GM23338 (cell line): ENCODE measurements at regions not wholly inside any gene's neighbourhood (a gene's known extent, or its start where the extent isn't known, plus 50 kb on each side); places are given as distances from the start of the nearest gene placed in this dataset.

Experiments used
- ATAC-seq: fragments of 200-7000 bp; cut with Tn5 transposase; 3 replicates; pipeline ENCODE4 v1.9.1; 2020
- DNase-seq: peaks from one replicate; pipeline ENCODE4 v3.0.0-alpha.2; 2015; ENCODE audit warnings: low spot score
- H2AFZ ChIP-seq: fragments of 200-600 bp; sonication (generic); 2 replicates; pipeline ENCODE4 v1.8.0; 2016; ENCODE audit warnings: antibody characterized with exemption, mild to moderate bottlenecking, moderate library complexity
- H3F3A ChIP-seq: fragments of 200-600 bp; sonication (generic); replicated peaks from 2 replicates; pipeline ENCODE4 v1.8.0; 2017; ENCODE audit warnings: antibody characterized with exemption, mixed run types, low read depth
- H3K27ac ChIP-seq: fragments of 200-600 bp; sonication (generic); 2 replicates; pipeline ENCODE4 v1.6.1; 2016; ENCODE audit warnings: low read depth
- H3K27me3 ChIP-seq: fragments of 200-600 bp; sonication (generic); 2 replicates; pipeline ENCODE4 v1.8.0; 2016; ENCODE audit warnings: mild to moderate bottlenecking, mixed run types, moderate library complexity; ENCODE audit not compliant: insufficient read depth
- H3K36me3 ChIP-seq: fragments of 200-600 bp; sonication (generic); 2 replicates; pipeline ENCODE4 v1.8.0; 2016; ENCODE audit warnings: mild to moderate bottlenecking; ENCODE audit not compliant: insufficient read depth
- H3K4me1 ChIP-seq: fragments of 200-600 bp; sonication (generic); 2 replicates; pipeline ENCODE4 v1.8.0; 2016; ENCODE audit warnings: mild to moderate bottlenecking, moderate library complexity; ENCODE audit not compliant: insufficient read depth
- H3K4me2 ChIP-seq: fragments of 200-600 bp; sonication (generic); 2 replicates; pipeline ENCODE4 v1.7.1; 2017; ENCODE audit warnings: mixed run types
- H3K4me3 ChIP-seq: fragments of 200-600 bp; sonication (generic); 2 replicates; pipeline ENCODE4 v1.6.1; 2016; ENCODE audit warnings: mixed run types
- H3K79me2 ChIP-seq: fragments of 200-600 bp; sonication (generic); replicated peaks from 2 replicates; pipeline ENCODE4 v1.8.0; 2017; ENCODE audit warnings: mild to moderate bottlenecking; ENCODE audit not compliant: insufficient read depth
- H3K9me2 ChIP-seq: fragments of 200-600 bp; sonication (generic); 2 replicates; pipeline ENCODE4 v1.8.0; 2017; ENCODE audit not compliant: insufficient read depth
- H4K20me1 ChIP-seq: fragments of 200-600 bp; sonication (generic); replicated peaks from 2 replicates; pipeline ENCODE4 v1.8.0; 2017; ENCODE audit warnings: mild to moderate bottlenecking; ENCODE audit not compliant: insufficient read depth
- H3K27ac Mint-ChIP-seq: 2 replicates; pipeline ENCODE4 v1.8.0; 2020; ENCODE audit warnings: inconsistent platforms, mild to moderate bottlenecking, moderate library complexity, mixed read lengths
- H3K27me3 Mint-ChIP-seq: 3 replicates; pipeline ENCODE4 v1.8.0; 2022; ENCODE audit warnings: low read depth, mild to moderate bottlenecking, moderate library complexity, mixed read lengths, inconsistent platforms; ENCODE audit not compliant: insufficient read depth, poor library complexity
- H3K36me3 Mint-ChIP-seq: 3 replicates; pipeline ENCODE4 v1.8.0; 2021; ENCODE audit warnings: low read depth, mild to moderate bottlenecking, inconsistent platforms, moderate library complexity, mixed read lengths
- H3K4me1 Mint-ChIP-seq: 3 replicates; pipeline ENCODE4 v1.8.0; 2020; ENCODE audit warnings: mild to moderate bottlenecking, inconsistent platforms, mixed read lengths
- H3K4me3 Mint-ChIP-seq: 3 replicates; pipeline ENCODE4 v1.8.0; 2021; ENCODE audit warnings: moderate library complexity, mild to moderate bottlenecking, inconsistent platforms, mixed read lengths
- H3K9me3 Mint-ChIP-seq: 3 replicates; pipeline ENCODE4 v1.8.0; 2020; ENCODE audit warnings: moderate library complexity, mild to moderate bottlenecking, inconsistent platforms, mixed read lengths
- CREB1 ChIP-seq: fragments of 250-450 bp; sonication (Bioruptor Pico); IDR thresholded peaks from 2 replicates; pipeline ENCODE4 v1.5.0; 2020; ENCODE audit warnings: low read depth, mild to moderate bottlenecking, moderate library complexity
- CTCF ChIP-seq, 2 experiments: fragments of 200-600 bp in 1 of 2; sonication (generic) in 1 of 2; conservative IDR thresholded peaks; 2 replicates each; pipeline versions ENCODE4 v1.5.1 to v1.6.1; 2016 to 2017; ENCODE audit warnings: antibody characterized with exemption in 2 of 2, low read depth in 2 of 2, mild to moderate bottlenecking in 2 of 2, moderate library complexity in 1 of 2
- EZH2 ChIP-seq: fragments of 200-600 bp; sonication (generic); IDR thresholded peaks from one replicate; pipeline ENCODE4 v1.8.0; 2017; ENCODE audit warnings: antibody characterized with exemption, mild to moderate bottlenecking, low read depth; ENCODE audit not compliant: unreplicated experiment
- EZH2phosphoT487 ChIP-seq: fragments of 200-600 bp; sonication (generic); IDR thresholded peaks from one replicate; pipeline ENCODE4 v1.8.1; 2018; ENCODE audit warnings: antibody characterized with exemption; ENCODE audit not compliant: unreplicated experiment
- JUNB ChIP-seq: IDR thresholded peaks from one replicate; pipeline ENCODE4 v1.6.1; 2016; ENCODE audit warnings: antibody characterized with exemption; ENCODE audit not compliant: unreplicated experiment
- STAT1 ChIP-seq: IDR thresholded peaks from one replicate; pipeline ENCODE4 v1.6.1; 2016; ENCODE audit warnings: antibody characterized with exemption; ENCODE audit not compliant: unreplicated experiment
- ZNF114 ChIP-seq: fragments of 250-450 bp; sonication (Bioruptor Pico); IDR thresholded peaks from 2 replicates; pipeline ENCODE4 v1.5.0; 2020; ENCODE audit warnings: mild to moderate bottlenecking, moderate library complexity
- ZNF331 ChIP-seq: fragments of 250-450 bp; sonication (Bioruptor Pico); IDR thresholded peaks from 2 replicates; pipeline ENCODE4 v1.5.0; 2020; ENCODE audit warnings: low read depth, mild to moderate bottlenecking, moderate library complexity
- TF ChIP-seq, protein P1 (sequence below): IDR thresholded peaks from 2 replicates; pipeline ENCODE4 v1.6.1; 2016; ENCODE audit warnings: antibody characterized with exemption

- H3K4me1 ChIP-seq = no peaks in the 10 kb centered on the region
- Mint-ChIP-seq H3K27ac (no peak overlapping the region), H3K4me3 (no peak overlapping the region), H3K36me3 (0 out of 3 replicates have a peak, but pooled peaks cover 1% of the 10 kb centered on the region), H3K9me3 (peaks cover 8% of the 10 kb centered on the region; the same call in 2 of the 3 replicates), H3K27me3 (peaks cover 2% of the 10 kb centered on the region), H3K4me1 (peaks cover 6% of the 10 kb centered on the region; the same call in 2 of the 3 replicates)
- H4K20me1 ChIP-seq = no peaks in the 10 kb centered on the region
- ATAC-seq = no peak
- H2AFZ ChIP-seq = no peak overlapping the region
- no peaks in the 10 kb centered on the region for H3K79me2 ChIP-seq
- no peaks in the 10 kb centered on the region for H3K36me3 ChIP-seq
- H3K4me2 ChIP-seq = no peak overlapping the region
- H3K27ac ChIP-seq = no peak overlapping the region
- H3F3A ChIP-seq = no peaks in the 10 kb centered on the region
- TF ChIP-seq ZNF114 (CRISPR knock-in tag) (no peak), STAT1 (no peak), EZH2phosphoT487 (no peak), ZNF331 (no peak), CTCF (conservative IDR thresholded peaks at IDR 0.05; ENCODE audit: low read depth in 2 of 2) (no peak), CREB1 (CRISPR knock-in tag) (no peak), EZH2 (no peak)
- TF ChIP-seq, protein P1, sequence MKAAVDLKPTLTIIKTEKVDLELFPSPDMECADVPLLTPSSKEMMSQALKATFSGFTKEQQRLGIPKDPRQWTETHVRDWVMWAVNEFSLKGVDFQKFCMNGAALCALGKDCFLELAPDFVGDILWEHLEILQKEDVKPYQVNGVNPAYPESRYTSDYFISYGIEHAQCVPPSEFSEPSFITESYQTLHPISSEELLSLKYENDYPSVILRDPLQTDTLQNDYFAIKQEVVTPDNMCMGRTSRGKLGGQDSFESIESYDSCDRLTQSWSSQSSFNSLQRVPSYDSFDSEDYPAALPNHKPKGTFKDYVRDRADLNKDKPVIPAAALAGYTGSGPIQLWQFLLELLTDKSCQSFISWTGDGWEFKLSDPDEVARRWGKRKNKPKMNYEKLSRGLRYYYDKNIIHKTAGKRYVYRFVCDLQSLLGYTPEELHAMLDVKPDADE = no peak
- H3K4me3 ChIP-seq = no peak overlapping the region
- H3K27me3 ChIP-seq = no peaks in the 10 kb centered on the region
- peaks cover 10% of the 10 kb centered on the region; the same call in 1 of the 2 replicates for H3K9me2 ChIP-seq
- DNase-seq = peak; percentile 10
Observed at GRCh38 chr3:41141433-41142167, 57.7 kb upstream of the CTNNB1 start.

- Histone ChIP-seq H3K79me2 (no peaks in the 10 kb centered on the region), H3K36me3 (no peaks in the 10 kb centered on the region), H3K27me3 (no peaks in the 10 kb centered on the region), H2AFZ (no peak overlapping the region), H3K4me3 (no peak overlapping the region), H4K20me1 (no peaks in the 10 kb centered on the region), H3F3A (no peaks in the 10 kb centered on the region), H3K4me2 (no peak overlapping the region), H3K27ac (no peak overlapping the region), H3K9me2 (no peaks in the 10 kb centered on the region), H3K4me1 (no peaks in the 10 kb centered on the region)
- H3K4me3 Mint-ChIP-seq = no peak overlapping the region
- TF ChIP-seq, protein P1 = no peak
- TF ChIP-seq ZNF331 (no peak), JUNB (no peak), CTCF (conservative IDR thresholded peaks at IDR 0.05; ENCODE audit: low read depth in 2 of 2) (no peak)
- H3K36me3 Mint-ChIP-seq = 0 out of 3 replicates have a peak, but pooled peaks cover 4% of the 10 kb centered on the region
- H3K27me3 Mint-ChIP-seq = peaks cover 2% of the 10 kb centered on the region
- no peak overlapping the region for H3K27ac Mint-ChIP-seq
- peaks cover 10% of the 10 kb centered on the region; the same call in 2 of the 3 replicates for H3K9me3 Mint-ChIP-seq
- DNase-seq (no peak), ATAC-seq (no peak)
- peaks cover 6% of the 10 kb centered on the region; the same call in 2 of the 3 replicates for H3K4me1 Mint-ChIP-seq
Observed at GRCh38 chr3:41143421-41144031, 55.8 kb upstream of the CTNNB1 start.
